ENCODE measurements at regions not wholly inside any gene's neighbourhood (a gene's known extent, or its start where the extent isn't known, plus 50 kb on each side); places are given as distances from the start of the nearest gene placed in this dataset.

DNA sequence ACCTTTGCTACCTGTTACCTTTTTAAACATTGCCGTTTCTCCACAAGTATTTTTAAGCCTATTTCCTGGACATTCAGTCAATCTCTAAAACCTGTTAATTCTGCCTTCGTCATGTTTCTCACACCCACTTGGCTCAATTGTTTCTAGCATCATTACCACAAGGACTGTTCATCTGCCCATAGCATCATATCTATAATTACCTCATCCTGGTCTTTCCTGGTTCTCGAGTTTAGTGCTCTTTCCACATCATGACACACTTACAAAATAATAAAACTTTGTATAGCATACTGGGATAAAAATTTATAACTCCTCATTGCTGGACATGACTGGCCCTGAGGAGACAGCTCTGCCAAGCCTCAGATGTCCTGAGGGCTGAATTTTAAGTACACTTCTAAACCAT, 104.8 kb downstream of the CYB561 start:
- DNase-seq (no peak), ATAC-seq (no peak)

- ATAC-seq (no peak), DNase-seq (no peak)
Measured at GRCh38 chr17:63344383-63344782, 101.7 kb downstream of the CYB561 start.

DNA sequence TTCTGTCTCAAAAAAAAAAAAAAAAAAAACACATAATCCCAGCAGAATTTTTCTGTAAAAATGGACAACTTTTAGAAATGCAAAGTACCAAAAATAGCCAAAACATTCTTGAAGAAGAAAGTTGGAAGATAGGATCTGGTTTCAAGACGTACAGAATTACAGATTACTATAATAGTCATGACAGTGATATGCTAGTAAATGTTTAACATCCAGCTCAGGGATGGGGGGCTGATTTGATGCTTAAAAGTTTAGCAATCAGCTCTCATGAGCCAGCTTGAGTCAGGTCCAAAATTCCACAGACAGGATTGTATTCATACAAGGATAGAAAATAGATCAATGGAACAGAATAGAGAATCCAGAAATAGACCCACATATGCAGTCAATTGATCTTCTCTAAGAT, 100.5 kb downstream of the CYB561 start:
- no peak for DNase-seq
- ATAC-seq, result no peak

GRCh38 chr17:63347475-63347874, 98.6 kb downstream of the CYB561 start:
- DNase-seq, result no peak

DNA sequence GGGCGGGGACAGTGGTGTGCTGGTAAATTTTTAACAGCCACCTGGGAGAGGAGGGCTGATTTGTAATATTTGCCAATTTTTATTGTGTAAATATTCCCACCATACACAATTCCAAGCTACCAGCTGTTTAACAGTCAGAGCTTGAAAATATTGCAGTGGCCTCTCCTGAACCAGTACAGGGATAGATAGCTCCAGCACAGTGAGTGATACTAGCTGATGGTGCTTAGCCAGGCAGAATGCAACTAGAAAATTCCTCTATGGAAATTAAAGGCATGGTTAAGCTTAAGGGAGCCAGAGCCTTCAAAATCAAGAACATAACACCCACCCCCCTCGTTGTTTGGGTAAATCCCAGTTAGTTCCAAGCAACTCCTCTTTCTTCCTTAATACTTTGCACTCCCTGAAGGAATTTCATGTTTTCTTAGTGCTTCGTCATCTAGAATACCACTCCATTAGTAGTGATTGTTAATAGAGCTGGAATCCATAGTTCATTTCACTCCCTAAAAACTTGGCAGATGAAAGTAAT, 96.6 kb downstream of the CYB561 start:
- DNase-seq, result no peak

More at GRCh38 chr17:63347475-63347874, 98.6 kb downstream of the CYB561 start:
- ATAC-seq, result no peak

DNA sequence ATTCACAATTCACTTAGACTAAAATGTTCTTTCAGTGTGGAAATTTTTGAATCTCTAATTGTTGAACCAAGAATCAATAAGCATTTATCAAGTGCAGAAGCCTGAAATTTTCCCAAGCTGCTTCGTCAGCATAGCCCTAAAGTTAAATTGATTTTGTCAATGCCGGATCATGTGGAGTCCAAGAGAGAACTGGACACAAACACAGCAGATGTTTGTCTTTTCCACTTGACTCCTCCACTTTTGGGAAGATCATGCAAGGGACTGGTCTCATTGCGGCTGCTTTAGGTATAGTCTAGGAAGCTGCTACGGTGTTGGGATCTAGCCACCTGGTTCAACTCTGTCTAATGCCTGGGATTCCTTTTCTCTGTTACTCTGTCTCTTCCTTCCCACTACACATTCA, 95.7 kb downstream of the CYB561 start:
- ATAC-seq (no peak), DNase-seq (no peak)

More for the DNA sequence above, 96.6 kb downstream of the CYB561 start:
- ATAC-seq, result no peak

DNA sequence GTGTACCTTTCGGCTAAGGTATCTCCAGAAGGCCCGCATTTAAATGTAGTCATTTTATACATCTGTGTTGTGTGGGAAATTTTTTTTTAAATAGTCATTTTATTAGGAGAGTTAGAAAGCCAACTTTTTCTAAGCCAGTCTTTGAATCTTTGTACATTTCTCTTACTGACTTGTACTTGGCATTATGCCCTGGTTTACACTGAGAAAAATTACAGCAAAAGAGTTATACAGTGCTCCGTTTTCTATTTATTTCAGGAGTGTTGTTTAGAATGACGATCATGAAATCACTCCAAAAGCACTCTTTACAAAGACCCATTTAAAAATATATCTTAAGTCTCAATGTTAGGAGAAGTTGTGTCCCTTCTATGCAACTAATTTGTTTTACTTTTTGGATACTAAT, 91.8 kb downstream of the CYB561 start:
- DNase-seq (no peak), ATAC-seq (no peak)

GRCh38 chr17:63356337-63356757, 89.8 kb downstream of the CYB561 start:
- ATAC-seq (no peak), DNase-seq (no peak)

- DNase-seq (no peak), ATAC-seq (no peak)
Measured at GRCh38 chr17:63358111-63358839, 87.8 kb downstream of the CYB561 start.

GRCh38 chr17:63358956-63359355, 87.2 kb downstream of the CYB561 start:
- ATAC-seq (no peak), DNase-seq (no peak)

DNA sequence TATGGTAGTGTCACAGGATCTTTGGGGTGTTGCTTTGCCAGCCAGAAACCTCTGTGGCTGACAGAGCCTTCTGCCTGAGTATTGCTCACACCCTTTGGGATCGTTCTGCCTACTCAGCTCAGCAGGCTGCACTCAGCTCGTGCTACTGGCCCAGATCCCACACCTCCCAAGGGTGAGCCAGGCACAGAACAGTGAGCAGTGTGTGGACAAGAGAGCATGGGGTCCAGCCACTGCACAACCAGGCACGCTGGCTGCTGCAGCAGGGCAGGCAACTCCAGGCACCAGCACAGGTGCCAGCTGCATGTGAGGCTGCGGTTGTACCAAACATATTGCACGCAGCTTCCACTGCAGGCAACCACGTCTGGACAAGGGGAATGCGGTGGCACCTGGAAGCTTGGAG, 84.9 kb downstream of the CYB561 start:
- ATAC-seq (no peak), DNase-seq (no peak)

DNA sequence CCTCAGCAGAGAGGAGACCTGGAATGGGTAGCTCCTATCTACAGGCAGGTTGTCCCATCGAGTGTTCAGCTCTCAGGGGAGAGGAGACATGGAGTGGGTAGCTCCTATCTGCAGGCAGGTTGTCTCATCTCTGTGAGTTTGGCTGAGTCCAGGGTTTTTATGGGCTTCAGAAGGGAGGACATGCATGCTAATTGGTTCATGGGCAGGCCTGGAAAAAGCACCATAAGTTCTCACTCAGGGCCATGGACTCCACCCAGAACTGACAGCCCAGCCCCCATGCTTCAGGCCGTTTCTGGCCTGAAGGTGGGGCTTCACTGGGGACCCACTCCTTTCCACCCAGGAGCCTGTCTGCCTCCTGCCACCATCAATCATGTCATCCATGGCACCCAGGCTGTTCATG, 84.0 kb downstream of the CYB561 start:
- DNase-seq (no peak), ATAC-seq (no peak)

DNA sequence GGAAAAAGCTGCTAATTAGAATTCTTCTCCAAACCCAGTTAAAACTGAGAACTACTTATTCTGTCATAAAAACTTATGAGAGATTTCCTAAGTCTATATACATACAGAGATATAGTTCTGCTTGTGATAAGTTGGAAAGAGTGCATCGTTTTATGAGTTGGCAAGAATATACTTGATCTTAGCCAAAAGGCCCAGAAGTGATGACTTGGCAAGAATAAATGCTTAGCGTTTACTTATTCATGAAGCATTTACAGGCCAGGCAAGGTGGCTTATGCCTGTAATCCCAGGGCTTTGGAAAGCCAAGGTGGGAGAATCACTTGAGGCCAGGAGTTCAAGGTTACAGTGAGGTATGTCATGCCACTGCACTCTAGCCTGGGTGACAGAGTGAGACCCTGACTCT, 81.7 kb downstream of the CYB561 start:
- ATAC-seq (no peak), DNase-seq (no peak)

- DNase-seq (no peak), ATAC-seq (no peak)
Measured at GRCh38 chr17:63364944-63365343, 81.2 kb downstream of the CYB561 start.

GRCh38 chr17:63365366-63366240, 80.5 kb downstream of the CYB561 start:
- DNase-seq (no peak), ATAC-seq (no peak)

DNA sequence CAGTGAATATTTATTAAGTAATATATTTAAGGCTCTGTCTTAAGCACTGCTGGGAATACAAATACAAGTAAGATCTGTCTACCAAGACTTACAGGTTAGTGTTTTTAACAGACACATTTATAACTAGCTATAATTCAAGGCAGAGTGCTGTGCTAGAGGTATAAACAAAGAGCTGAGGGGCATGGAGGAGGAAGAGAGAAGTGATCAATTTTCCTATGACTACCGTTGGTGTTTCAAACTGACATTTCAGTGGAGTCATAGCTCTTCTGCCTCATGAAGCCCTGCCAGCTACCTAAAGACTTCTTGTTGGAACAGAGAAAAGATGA, 79.9 kb downstream of the CYB561 start:
- ATAC-seq (no peak), DNase-seq (no peak)

DNA sequence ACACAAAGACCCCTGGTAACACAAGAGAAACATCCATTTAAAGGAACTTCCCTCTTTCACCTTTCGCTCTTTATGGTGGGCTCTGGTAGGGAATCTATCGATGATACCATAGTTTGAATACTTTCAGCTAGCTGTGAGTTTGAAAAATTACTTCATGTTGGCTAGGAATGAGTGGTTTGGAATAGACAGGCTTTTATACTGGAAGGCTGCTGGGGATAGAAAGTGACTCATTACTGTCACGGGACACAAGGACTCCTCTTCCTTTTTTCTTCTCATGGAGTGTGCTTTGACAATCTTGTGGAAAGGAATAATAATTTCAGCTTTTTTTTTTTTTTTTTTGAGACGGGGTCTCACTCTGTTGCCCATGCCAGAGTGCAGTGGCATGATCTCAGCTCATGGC, 76.9 kb downstream of the CYB561 start:
- DNase-seq, result no peak
- no peak for ATAC-seq

DNA sequence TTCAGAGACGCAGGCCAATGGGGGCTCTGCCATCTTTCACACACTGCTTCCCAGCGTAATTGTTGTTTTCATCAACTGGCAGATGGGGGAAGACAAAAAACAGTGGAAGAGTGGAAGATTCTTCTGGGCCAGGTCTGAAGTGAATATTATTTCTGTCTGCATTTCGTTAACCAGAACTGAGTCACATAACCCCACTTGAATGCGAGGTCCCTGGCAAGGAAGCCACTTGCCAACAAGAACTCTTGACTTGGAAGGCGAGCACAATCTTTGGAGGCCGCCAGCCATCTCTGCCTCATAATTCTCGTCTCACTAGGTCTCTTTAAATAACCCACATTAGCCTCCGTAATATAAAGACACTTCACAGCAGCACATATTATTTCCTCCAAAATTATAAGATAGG, 75.4 kb downstream of the CYB561 start:
- no peak for DNase-seq
- ATAC-seq, result no peak

DNA sequence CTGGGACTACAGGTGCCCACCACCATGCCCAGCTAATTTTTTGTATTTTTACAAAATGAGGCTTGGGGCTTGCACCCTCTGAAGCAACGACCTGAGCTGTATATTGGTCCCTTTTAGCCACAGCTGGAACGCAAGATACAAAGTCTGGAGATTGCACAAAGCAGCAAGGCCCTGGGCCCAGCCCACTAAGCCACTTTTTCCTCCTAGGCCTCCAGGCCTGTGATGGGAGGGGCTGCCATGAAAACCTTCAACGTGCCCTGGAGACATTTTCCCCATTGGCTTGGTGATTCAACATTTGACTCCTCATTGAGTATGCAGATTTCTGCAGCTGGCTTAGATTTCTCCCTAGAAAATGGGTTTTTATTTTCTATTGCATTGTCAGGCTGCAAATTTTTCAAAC, 69.2 kb downstream of the CYB561 start:
- ATAC-seq (no peak), DNase-seq (no peak)

DNA sequence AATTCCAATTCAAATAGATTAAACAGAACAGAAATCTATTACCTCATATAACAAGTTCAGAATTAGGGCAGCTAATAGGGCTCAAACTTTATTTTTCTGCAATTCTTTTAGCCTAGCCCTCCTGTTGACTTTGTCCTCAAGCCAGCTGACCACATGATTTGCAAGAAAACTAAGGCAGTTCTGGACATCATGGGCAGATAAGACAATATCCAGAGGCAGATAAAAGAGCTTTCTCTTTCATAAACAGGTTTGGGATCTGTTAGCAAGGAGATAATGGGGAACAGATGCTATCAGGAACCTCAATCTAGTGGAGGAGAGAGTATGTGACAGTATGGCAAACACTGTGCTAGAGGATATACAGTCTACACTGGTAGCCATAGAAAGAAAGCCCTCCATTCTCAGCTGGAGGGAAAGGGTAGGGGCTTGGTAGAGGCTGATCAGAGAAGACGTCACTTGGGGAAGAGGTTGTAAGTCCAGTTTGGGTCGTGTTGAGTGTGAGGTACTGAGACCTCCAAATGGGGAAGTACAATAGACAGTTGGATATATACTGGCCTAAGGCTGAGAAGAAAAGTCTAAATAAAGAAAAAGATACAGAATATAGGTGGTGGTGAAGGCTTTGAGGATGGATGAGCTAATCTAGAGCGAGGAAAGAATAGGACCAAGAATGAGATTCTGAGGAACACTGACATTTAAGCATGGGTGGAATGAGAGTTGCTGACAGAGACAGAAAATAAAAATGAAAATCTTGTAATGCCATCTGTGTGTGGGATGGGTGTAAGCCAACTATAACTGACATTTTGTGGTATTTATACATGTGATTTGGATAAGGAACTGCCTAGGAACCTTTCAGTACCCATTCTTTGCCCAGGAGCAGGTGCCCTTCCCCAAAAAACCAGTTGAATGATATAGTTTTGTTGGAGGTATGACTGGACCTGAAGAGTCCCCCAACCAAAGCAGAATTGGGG, 67.4 kb downstream of the CYB561 start:
- DNase-seq (no peak), ATAC-seq (no peak)

DNA sequence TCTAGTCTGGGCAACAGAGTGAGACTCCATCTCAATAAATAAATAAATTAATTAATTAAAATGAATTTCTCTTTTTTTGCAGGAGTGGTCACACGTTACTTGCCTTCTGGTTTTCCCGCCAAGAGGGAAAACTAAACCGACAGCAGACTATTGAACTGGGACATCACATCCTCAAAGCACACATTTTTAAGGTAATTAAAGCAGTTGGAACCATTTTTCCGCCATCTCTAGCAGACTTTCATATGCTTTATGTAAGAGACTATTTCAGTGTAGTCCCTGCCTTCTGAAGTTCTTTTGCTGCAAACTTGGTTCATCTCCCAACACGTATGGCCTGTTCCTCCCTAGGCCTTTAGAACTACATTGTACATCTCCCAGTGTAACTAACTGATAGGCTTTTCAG, 66.5 kb downstream of the CYB561 start:
- no peak for DNase-seq
- no peak for ATAC-seq

- DNase-seq (no peak), ATAC-seq (no peak)
Measured at GRCh38 chr17:63381101-63381729, 64.9 kb downstream of the CYB561 start.
